ENCODE measurements at regions not wholly inside any gene's neighbourhood (a gene's known extent, or its start where the extent isn't known, plus 50 kb on each side); places are given as distances from the start of the nearest gene placed in this dataset.
"Not testable (repeated sequence)": the region's sequence is repeated elsewhere in the genome, so short reads cannot be mapped to it uniquely, and the experiment has no call there.

- not testable (repeated sequence) for TF ChIP-seq POLR2A (IDR thresholded peaks at IDR 0.05; ENCODE audit: borderline replicate concordance, extremely low read depth, insufficient read depth, insufficient read length); CBX3 (IDR thresholded peaks at IDR 0.05; ENCODE audit: low read depth); SRF (IDR thresholded peaks at IDR 0.05; ENCODE audit: low read depth); EGR1 (IDR thresholded peaks at IDR 0.05; ENCODE audit: low read depth); EZH2 (IDR thresholded peaks at IDR 0.05); YY1 (IDR thresholded peaks at IDR 0.05; ENCODE audit: extremely low read depth, insufficient replicate concordance, low read depth, low read length); SP1 (IDR thresholded peaks at IDR 0.05; ENCODE audit: low read depth)
- TF ChIP-seq, protein P1, sequence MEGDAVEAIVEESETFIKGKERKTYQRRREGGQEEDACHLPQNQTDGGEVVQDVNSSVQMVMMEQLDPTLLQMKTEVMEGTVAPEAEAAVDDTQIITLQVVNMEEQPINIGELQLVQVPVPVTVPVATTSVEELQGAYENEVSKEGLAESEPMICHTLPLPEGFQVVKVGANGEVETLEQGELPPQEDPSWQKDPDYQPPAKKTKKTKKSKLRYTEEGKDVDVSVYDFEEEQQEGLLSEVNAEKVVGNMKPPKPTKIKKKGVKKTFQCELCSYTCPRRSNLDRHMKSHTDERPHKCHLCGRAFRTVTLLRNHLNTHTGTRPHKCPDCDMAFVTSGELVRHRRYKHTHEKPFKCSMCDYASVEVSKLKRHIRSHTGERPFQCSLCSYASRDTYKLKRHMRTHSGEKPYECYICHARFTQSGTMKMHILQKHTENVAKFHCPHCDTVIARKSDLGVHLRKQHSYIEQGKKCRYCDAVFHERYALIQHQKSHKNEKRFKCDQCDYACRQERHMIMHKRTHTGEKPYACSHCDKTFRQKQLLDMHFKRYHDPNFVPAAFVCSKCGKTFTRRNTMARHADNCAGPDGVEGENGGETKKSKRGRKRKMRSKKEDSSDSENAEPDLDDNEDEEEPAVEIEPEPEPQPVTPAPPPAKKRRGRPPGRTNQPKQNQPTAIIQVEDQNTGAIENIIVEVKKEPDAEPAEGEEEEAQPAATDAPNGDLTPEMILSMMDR (IDR thresholded peaks at IDR 0.05 in 2 of 3, conservative IDR thresholded peaks at IDR 0.05 in 1 of 3; ENCODE audit: borderline replicate concordance in 1 of 3, insufficient read depth in 1 of 3, low read depth in 2 of 3, low read length in 2 of 3) = not testable (repeated sequence)
- TF ChIP-seq, protein P2, sequence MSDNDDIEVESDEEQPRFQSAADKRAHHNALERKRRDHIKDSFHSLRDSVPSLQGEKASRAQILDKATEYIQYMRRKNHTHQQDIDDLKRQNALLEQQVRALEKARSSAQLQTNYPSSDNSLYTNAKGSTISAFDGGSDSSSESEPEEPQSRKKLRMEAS (IDR thresholded peaks at IDR 0.05) = not testable (repeated sequence)
- TF ChIP-seq, protein P3, sequence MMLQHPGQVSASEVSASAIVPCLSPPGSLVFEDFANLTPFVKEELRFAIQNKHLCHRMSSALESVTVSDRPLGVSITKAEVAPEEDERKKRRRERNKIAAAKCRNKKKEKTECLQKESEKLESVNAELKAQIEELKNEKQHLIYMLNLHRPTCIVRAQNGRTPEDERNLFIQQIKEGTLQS (IDR thresholded peaks at IDR 0.05) = not testable (repeated sequence)
Measured at GRCh38 chr14:40348104-40348503, 915.9 kb upstream of the FBXO33 start.
